Ovary (tissue), 7 donors: ENCODE measurements at regions not wholly inside any gene's neighbourhood (a gene's known extent, or its start where the extent isn't known, plus 50 kb on each side); places are given as distances from the start of the nearest gene placed in this dataset.

Experiments
- DNase-seq, 5 donors: peaks; one replicate each; pipeline ENCODE4 v3.0.0-alpha.2; 2019 to 2020
- H3K27ac ChIP-seq, 2 donors: fragments of 200-600 bp; one replicate each; pipeline versions ENCODE4 v1.5.1 to v1.8.0; 2019 to 2022
- H3K27me3 ChIP-seq: fragments of 200-600 bp; one replicate; pipeline ENCODE4 v1.8.0; 2022
- H3K36me3 ChIP-seq: fragments of 200-600 bp; sonication (generic); one replicate; pipeline ENCODE4 v1.5.1; 2019
- H3K4me1 ChIP-seq: one replicate; pipeline ENCODE4 v1.8.1; 2013; ENCODE audit warnings: mild to moderate bottlenecking, moderate library complexity; ENCODE audit not compliant: insufficient read depth
- H3K4me3 ChIP-seq: fragments of 200-600 bp; sonication (generic); one replicate; pipeline ENCODE4 v1.5.1; 2017
- H3K9me3 ChIP-seq, 2 donors: fragments of 200-600 bp in 1 of 2; sonication (generic) in 1 of 2; one replicate each; pipeline versions ENCODE4 v1.5.1 to v1.8.1; 2013 to 2019; ENCODE audit warnings: mild to moderate bottlenecking in 1 of 2, moderate library complexity in 1 of 2
- EP300 ChIP-seq: sonication (generic); formaldehyde crosslinking; IDR thresholded peaks from one replicate; pipeline ENCODE4 v1.6.1; 2017; ENCODE audit warnings: antibody characterized with exemption
- POLR2A ChIP-seq: fragments of 450-650 bp; IDR thresholded peaks from one replicate; pipeline ENCODE4 v1.6.1; 2017; ENCODE audit warnings: antibody characterized with exemption, mild to moderate bottlenecking, moderate library complexity
- WGBS, 3 donors: extraction: QIAGEN DNeasy Blood & Tissue Kit in 1 of 3; methylation state at CpG; one replicate each; pipeline versions ENCODE4 v1.1.5 to v1.1.7; 2013 to 2017; 5-methylcytosine and 5-hydroxymethylcytosine counted together
- intact Hi-C, 4 donors: fragments of 100-400 bp; cut with DNase I; formaldehyde crosslinking; loops; one replicate each; pipeline versions ENCODE4 v1.11.0 to v1.15.1; 2022 to 2023
- TF ChIP-seq, protein P1 (sequence below), 3 donors: fragments of 450-650 bp in 2 of 3; fragments of 200-600 bp in 1 of 3; IDR thresholded peaks; one replicate each; pipeline versions ENCODE4 v1.5.1 to v1.8.0; 2016 to 2022; ENCODE audit warnings: antibody characterized with exemption in 3 of 3, mild to moderate bottlenecking in 1 of 3
- donor health status: DM: no; HTN: no; CAD: no; lungs with moderate emphysema.
- donor health status: DM: no; HTN: no; CAD: no.
- donor health status: Bipolar disorder and iron deficiency.
- donor health status: DM: no; HTN: no; CAD: no.
- donor health status: DM: yes; HTN: yes; CAD: no.

DNA sequence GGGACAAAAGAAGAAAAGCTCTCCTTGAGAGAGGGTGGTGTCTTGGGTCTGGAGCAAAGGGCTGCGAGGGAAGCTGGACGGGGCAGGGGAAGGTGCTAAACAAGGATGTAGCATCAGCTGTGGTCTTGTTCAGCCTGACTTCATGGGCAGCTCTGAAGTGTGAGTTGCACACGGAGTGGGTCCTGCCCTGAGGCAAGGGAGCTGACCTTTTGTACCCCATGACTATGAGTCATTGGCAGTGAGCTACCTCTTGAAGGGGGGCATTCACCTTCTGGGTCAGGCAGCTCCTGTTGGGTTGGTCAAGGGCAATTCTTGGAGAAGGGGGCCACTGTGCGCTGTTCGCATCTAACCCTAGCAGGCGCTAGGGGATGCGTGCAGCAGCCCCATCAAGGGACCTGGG, 151.8 kb downstream of the SMIM20 start:
- no peak for DNase-seq
- TF ChIP-seq, protein P1, sequence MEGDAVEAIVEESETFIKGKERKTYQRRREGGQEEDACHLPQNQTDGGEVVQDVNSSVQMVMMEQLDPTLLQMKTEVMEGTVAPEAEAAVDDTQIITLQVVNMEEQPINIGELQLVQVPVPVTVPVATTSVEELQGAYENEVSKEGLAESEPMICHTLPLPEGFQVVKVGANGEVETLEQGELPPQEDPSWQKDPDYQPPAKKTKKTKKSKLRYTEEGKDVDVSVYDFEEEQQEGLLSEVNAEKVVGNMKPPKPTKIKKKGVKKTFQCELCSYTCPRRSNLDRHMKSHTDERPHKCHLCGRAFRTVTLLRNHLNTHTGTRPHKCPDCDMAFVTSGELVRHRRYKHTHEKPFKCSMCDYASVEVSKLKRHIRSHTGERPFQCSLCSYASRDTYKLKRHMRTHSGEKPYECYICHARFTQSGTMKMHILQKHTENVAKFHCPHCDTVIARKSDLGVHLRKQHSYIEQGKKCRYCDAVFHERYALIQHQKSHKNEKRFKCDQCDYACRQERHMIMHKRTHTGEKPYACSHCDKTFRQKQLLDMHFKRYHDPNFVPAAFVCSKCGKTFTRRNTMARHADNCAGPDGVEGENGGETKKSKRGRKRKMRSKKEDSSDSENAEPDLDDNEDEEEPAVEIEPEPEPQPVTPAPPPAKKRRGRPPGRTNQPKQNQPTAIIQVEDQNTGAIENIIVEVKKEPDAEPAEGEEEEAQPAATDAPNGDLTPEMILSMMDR (IDR thresholded peaks at IDR 0.05) = no peak
- TF ChIP-seq POLR2A (no peak), EP300 (no peak)
- WGBS, 3 donors = 89 to 93% (median 90%) methylated on average over 7 of the region's 7 CpGs

DNA sequence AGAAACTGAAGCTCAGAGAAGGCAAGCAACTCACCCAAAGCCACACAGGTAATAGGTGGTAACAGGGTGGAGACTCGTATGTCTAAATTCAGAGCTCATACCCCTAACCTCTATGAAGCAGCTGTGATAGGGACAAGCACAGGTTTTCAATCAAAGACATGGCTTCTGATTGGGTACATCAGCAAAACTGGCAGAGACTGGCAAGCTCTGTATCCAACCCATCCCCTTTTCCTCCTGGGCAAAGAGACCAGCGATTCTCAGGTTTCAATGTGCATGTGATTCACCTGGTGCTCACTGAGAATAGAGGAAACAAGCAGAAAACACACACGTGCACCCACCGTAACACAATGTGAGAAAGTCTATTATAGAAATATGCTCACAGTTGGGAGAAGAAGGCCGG, 153.0 kb downstream of the SMIM20 start:
- Histone ChIP-seq H3K9me3 (no peaks in the 10 kb centered on the region), H3K4me3 (no peak overlapping the region), H3K36me3 (no peaks in the 10 kb centered on the region), H3K4me1 (no peaks in the 10 kb centered on the region), H3K27ac (no peak overlapping the region), H3K27me3 (no peaks in the 10 kb centered on the region)
- TF ChIP-seq POLR2A (no peak), EP300 (no peak)
- TF ChIP-seq, protein P1 (IDR thresholded peaks at IDR 0.05) = no peak
- WGBS, 3 donors = 87 to 89% (median 88%) methylated on average over 5 of the region's 5 CpGs
- intact Hi-C loops = no loop called here
- DNase-seq = no peak

More for the DNA sequence above, 151.8 kb downstream of the SMIM20 start:
- H3K9me3 ChIP-seq = no peaks in the 10 kb centered on the region
- no peak overlapping the region for H3K4me3 ChIP-seq
- no peak overlapping the region for H3K27ac ChIP-seq
- no peaks in the 10 kb centered on the region for H3K27me3 ChIP-seq
- intact Hi-C loops = no loop called here
- no peaks in the 10 kb centered on the region for H3K36me3 ChIP-seq
- no peaks in the 10 kb centered on the region for H3K4me1 ChIP-seq

DNA sequence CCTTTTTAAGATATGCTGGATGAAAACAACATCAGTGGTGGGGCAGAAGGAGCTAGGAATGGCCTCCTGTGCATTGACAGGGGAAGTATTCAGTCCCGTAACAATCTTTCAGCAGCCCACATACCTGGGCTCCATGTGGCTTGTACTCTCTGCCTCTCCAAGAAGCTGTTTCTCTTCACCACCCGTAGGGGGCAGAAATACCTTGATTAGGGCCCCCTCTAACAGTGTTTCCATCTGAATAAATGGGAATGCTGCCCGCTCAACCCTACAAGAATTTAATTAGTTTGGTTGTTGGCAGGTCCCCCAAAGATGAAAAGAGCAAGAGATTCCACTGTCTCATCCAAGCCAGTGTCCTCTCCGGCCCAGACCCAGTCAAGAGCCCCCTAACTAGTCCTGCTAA, 155.2 kb downstream of the SMIM20 start:
- TF ChIP-seq POLR2A (no peak), EP300 (no peak)
- TF ChIP-seq, protein P1 (IDR thresholded peaks at IDR 0.05) = no peak
- no peaks in the 10 kb centered on the region for H3K9me3 ChIP-seq
- no peaks in the 10 kb centered on the region for H3K4me1 ChIP-seq
- no peaks in the 10 kb centered on the region for H3K27me3 ChIP-seq
- no peak overlapping the region for H3K4me3 ChIP-seq
- H3K36me3 ChIP-seq = no peaks in the 10 kb centered on the region
- 57 to 67% (median 61%) methylated on average over 4 of the region's 4 CpGs for WGBS, 3 donors
- no peak overlapping the region for H3K27ac ChIP-seq
- intact Hi-C loops = no loop called here
- no peak for DNase-seq

DNA sequence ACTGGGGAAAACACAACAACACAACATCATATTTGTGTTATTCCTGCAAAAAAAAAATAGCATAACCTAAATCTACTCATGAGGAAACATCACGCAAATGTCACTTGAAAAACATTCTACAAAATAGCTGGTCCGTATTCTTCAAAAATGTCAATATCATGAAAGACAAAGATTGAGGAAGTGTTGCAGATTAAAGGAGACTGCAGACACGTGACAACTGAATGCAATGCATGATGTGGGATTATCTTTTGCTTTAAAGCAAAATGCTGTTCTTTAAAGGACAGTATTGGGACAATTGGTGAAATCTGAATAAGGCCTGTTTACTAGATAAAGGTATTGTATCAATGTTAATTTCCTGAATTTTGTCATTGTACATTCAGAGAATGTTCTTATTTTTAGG, 157.7 kb downstream of the SMIM20 start:
- DNase-seq = no peak
- Histone ChIP-seq H3K4me1 (no peaks in the 10 kb centered on the region), H3K27ac (no peak overlapping the region), H3K9me3 (no peaks in the 10 kb centered on the region), H3K36me3 (no peaks in the 10 kb centered on the region), H3K4me3 (no peak overlapping the region), H3K27me3 (no peaks in the 10 kb centered on the region)
- TF ChIP-seq EP300 (no peak), POLR2A (no peak)
- TF ChIP-seq, protein P1 (IDR thresholded peaks at IDR 0.05) = no peak
- WGBS, 3 donors = 82 to 96% (median 89%) methylated on average over 3 of the region's 3 CpGs
- intact Hi-C loops = no loop called here
